ENCODE measurements at regions not wholly inside any gene's neighbourhood (a gene's known extent, or its start where the extent isn't known, plus 50 kb on each side); places are given as distances from the start of the nearest gene placed in this dataset.

GRCh38 chr6:133626096-133626666, 262.7 kb upstream of the TCF21 start:
- no peak for DNase-seq
- in situ Hi-C loops (cut with HindIII; ENCODE audit: low pct_ligation_motif_present, low pct_unique_long_range_greater_than_20kb, low sequenced_read_pairs), result no loop called here

GRCh38 chr6:133629970-133630369, 258.9 kb upstream of the TCF21 start:
- in situ Hi-C loops (cut with HindIII; ENCODE audit: low pct_ligation_motif_present, low pct_unique_long_range_greater_than_20kb, low sequenced_read_pairs), result no loop called here
- DNase-seq, result no peak

- in situ Hi-C loops (cut with HindIII; ENCODE audit: low pct_ligation_motif_present, low pct_unique_long_range_greater_than_20kb, low sequenced_read_pairs), result no loop called here
- no peak for DNase-seq
Measured at GRCh38 chr6:133630651-133631050, 258.3 kb upstream of the TCF21 start.

GRCh38 chr6:133631421-133631820, 257.5 kb upstream of the TCF21 start:
- in situ Hi-C loops (cut with HindIII; ENCODE audit: low pct_ligation_motif_present, low pct_unique_long_range_greater_than_20kb, low sequenced_read_pairs), result no loop called here
- no peak for DNase-seq

GRCh38 chr6:133632206-133632605, 256.7 kb upstream of the TCF21 start:
- in situ Hi-C loops (cut with HindIII; ENCODE audit: low pct_ligation_motif_present, low pct_unique_long_range_greater_than_20kb, low sequenced_read_pairs), result no loop called here
- DNase-seq, result no peak

GRCh38 chr6:133632906-133633305, 256.0 kb upstream of the TCF21 start:
- in situ Hi-C loops (cut with HindIII; ENCODE audit: low pct_ligation_motif_present, low pct_unique_long_range_greater_than_20kb, low sequenced_read_pairs), result no loop called here
- no peak for DNase-seq

GRCh38 chr6:133634474-133634873, 254.4 kb upstream of the TCF21 start:
- in situ Hi-C loops (cut with HindIII; ENCODE audit: low pct_ligation_motif_present, low pct_unique_long_range_greater_than_20kb, low sequenced_read_pairs), result no loop called here

GRCh38 chr6:133635447-133635846, 253.5 kb upstream of the TCF21 start:
- in situ Hi-C loops (cut with HindIII; ENCODE audit: low pct_ligation_motif_present, low pct_unique_long_range_greater_than_20kb, low sequenced_read_pairs), result no loop called here
- no peak for DNase-seq

More at GRCh38 chr6:133634474-133634873, 254.4 kb upstream of the TCF21 start:
- no peak for DNase-seq

GRCh38 chr6:133637436-133637835, 251.5 kb upstream of the TCF21 start:
- in situ Hi-C loops (cut with HindIII; ENCODE audit: low pct_ligation_motif_present, low pct_unique_long_range_greater_than_20kb, low sequenced_read_pairs), result no loop called here
- DNase-seq, result no peak

GRCh38 chr6:133637874-133638273, 251.0 kb upstream of the TCF21 start:
- in situ Hi-C loops (cut with HindIII; ENCODE audit: low pct_ligation_motif_present, low pct_unique_long_range_greater_than_20kb, low sequenced_read_pairs), result no loop called here
- DNase-seq, result no peak

- DNase-seq, result no peak
- in situ Hi-C loops (cut with HindIII; ENCODE audit: low pct_ligation_motif_present, low pct_unique_long_range_greater_than_20kb, low sequenced_read_pairs), result no loop called here
Measured at GRCh38 chr6:133641104-133641503, 247.8 kb upstream of the TCF21 start.

GRCh38 chr6:133644548-133644891, 244.4 kb upstream of the TCF21 start:
- DNase-seq, result no peak
- in situ Hi-C loops (cut with HindIII; ENCODE audit: low pct_ligation_motif_present, low pct_unique_long_range_greater_than_20kb, low sequenced_read_pairs), result no loop called here

- DNase-seq, result peak; percentile 22
- in situ Hi-C loops (cut with HindIII; ENCODE audit: low pct_ligation_motif_present, low pct_unique_long_range_greater_than_20kb, low sequenced_read_pairs), result no loop called here
Measured at GRCh38 chr6:133644892-133645619, 243.9 kb upstream of the TCF21 start.

- peak; percentile 63 for DNase-seq
- in situ Hi-C loops (cut with HindIII; ENCODE audit: low pct_ligation_motif_present, low pct_unique_long_range_greater_than_20kb, low sequenced_read_pairs), result no loop called here
Measured at GRCh38 chr6:133645966-133646740, 242.8 kb upstream of the TCF21 start.

- in situ Hi-C loops (cut with HindIII; ENCODE audit: low pct_ligation_motif_present, low pct_unique_long_range_greater_than_20kb, low sequenced_read_pairs), result no loop called here
- no peak for DNase-seq
Measured at GRCh38 chr6:133648581-133648980, 240.3 kb upstream of the TCF21 start.

- in situ Hi-C loops (cut with HindIII; ENCODE audit: low pct_ligation_motif_present, low pct_unique_long_range_greater_than_20kb, low sequenced_read_pairs), result no loop called here
- no peak for DNase-seq
Measured at GRCh38 chr6:133671376-133671775, 217.5 kb upstream of the TCF21 start.

GRCh38 chr6:133673056-133673455, 215.9 kb upstream of the TCF21 start:
- in situ Hi-C loops (cut with HindIII; ENCODE audit: low pct_ligation_motif_present, low pct_unique_long_range_greater_than_20kb, low sequenced_read_pairs), result no loop called here
- no peak for DNase-seq

GRCh38 chr6:133674661-133675060, 214.3 kb upstream of the TCF21 start:
- no peak for DNase-seq
- in situ Hi-C loops (cut with HindIII; ENCODE audit: low pct_ligation_motif_present, low pct_unique_long_range_greater_than_20kb, low sequenced_read_pairs), result no loop called here

GRCh38 chr6:133680994-133681393, 207.9 kb upstream of the TCF21 start:
- no peak for DNase-seq
- in situ Hi-C loops (cut with HindIII; ENCODE audit: low pct_ligation_motif_present, low pct_unique_long_range_greater_than_20kb, low sequenced_read_pairs), result no loop called here

- no peak for DNase-seq
- in situ Hi-C loops (cut with HindIII; ENCODE audit: low pct_ligation_motif_present, low pct_unique_long_range_greater_than_20kb, low sequenced_read_pairs), result no loop called here
Measured at GRCh38 chr6:133681891-133682290, 207.0 kb upstream of the TCF21 start.
